ENCODE measurements at regions not wholly inside any gene's neighbourhood (a gene's known extent, or its start where the extent isn't known, plus 50 kb on each side); places are given as distances from the start of the nearest gene placed in this dataset.

- TF ChIP-seq POLR2A (IDR thresholded peaks at IDR 0.05; ENCODE audit: low read depth): no peak
- TF ChIP-seq, protein P1, sequence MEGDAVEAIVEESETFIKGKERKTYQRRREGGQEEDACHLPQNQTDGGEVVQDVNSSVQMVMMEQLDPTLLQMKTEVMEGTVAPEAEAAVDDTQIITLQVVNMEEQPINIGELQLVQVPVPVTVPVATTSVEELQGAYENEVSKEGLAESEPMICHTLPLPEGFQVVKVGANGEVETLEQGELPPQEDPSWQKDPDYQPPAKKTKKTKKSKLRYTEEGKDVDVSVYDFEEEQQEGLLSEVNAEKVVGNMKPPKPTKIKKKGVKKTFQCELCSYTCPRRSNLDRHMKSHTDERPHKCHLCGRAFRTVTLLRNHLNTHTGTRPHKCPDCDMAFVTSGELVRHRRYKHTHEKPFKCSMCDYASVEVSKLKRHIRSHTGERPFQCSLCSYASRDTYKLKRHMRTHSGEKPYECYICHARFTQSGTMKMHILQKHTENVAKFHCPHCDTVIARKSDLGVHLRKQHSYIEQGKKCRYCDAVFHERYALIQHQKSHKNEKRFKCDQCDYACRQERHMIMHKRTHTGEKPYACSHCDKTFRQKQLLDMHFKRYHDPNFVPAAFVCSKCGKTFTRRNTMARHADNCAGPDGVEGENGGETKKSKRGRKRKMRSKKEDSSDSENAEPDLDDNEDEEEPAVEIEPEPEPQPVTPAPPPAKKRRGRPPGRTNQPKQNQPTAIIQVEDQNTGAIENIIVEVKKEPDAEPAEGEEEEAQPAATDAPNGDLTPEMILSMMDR (IDR thresholded peaks at IDR 0.05): no peak
These were observed 633.9 kb upstream of the CHORDC1 start for GRCh38 chr11:90856790-90857189.
